Left colon (tissue), 2 donors: ENCODE measurements at regions not wholly inside any gene's neighbourhood (a gene's known extent, or its start where the extent isn't known, plus 50 kb on each side); places are given as distances from the start of the nearest gene placed in this dataset.
"Not testable (repeated sequence)": the region's sequence is repeated elsewhere in the genome, so short reads cannot be mapped to it uniquely, and the experiment has no call there.

ENCODE experiments used
- ATAC-seq: fragments of 200-7000 bp; cut with Tn5 transposase; one replicate; pipeline ENCODE4 v1.9.1; 2020; ENCODE audit warnings: mild to moderate bottlenecking, moderate library complexity
- DNase-seq, 2 donors: peaks; one replicate each; pipeline ENCODE4 v3.0.0-alpha.2; 2020
- intact Hi-C, 2 donors: fragments of 100-400 bp; cut with DNase I in 1 of 2; cut with micrococcal nuclease in 1 of 2; formaldehyde crosslinking; loops; one replicate each; pipeline versions ENCODE4 v1.11.2 to v1.14.0; 2022; cut with DNase I, micrococcal nuclease
- donor health status: DM: no; HTN: no; CAD: no.
- donor health status: DM: yes; HTN: yes; CAD: no.

GRCh38 chr9:85130764-85131163 is 461.2 kb downstream of the NTRK2 start:
- ATAC-seq (no peak), DNase-seq (no peak)
- intact Hi-C loops = no loop called here

- intact Hi-C loops = no loop called here
- DNase-seq (no peak), ATAC-seq (no peak)
Measured at GRCh38 chr9:85130260-85130659, 460.7 kb downstream of the NTRK2 start.

GRCh38 chr9:85129514-85129913 is 460.0 kb downstream of the NTRK2 start:
- ATAC-seq (no peak), DNase-seq (no peak)
- intact Hi-C loops = no loop called here

GRCh38 chr9:85118990-85119755 is 449.6 kb downstream of the NTRK2 start:
- intact Hi-C loops = no loop called here
- ATAC-seq = peak; percentile 35
- DNase-seq = no peak

GRCh38 chr9:85117831-85118230 is 448.3 kb downstream of the NTRK2 start:
- intact Hi-C loops = no loop called here
- ATAC-seq (peak; percentile 93), DNase-seq (peak; percentile 9 to 29)

- intact Hi-C loops = no loop called here
- DNase-seq = no peak
- no peak for ATAC-seq
Measured at GRCh38 chr9:85115473-85115872, 445.9 kb downstream of the NTRK2 start.

GRCh38 chr9:85114799-85115198 is 445.3 kb downstream of the NTRK2 start:
- ATAC-seq (no peak), DNase-seq (no peak)
- intact Hi-C loops = no loop called here

- ATAC-seq (peak; percentile 64), DNase-seq (no peak)
- intact Hi-C loops = no loop called here
Measured at GRCh38 chr9:85112933-85113418, 443.4 kb downstream of the NTRK2 start.

- DNase-seq = no peak
- intact Hi-C loops = no loop called here
- no peak for ATAC-seq
Measured at GRCh38 chr9:85112391-85112790, 442.9 kb downstream of the NTRK2 start.

- no peak for ATAC-seq
- intact Hi-C loops = no loop called here
- DNase-seq = no peak
Measured at GRCh38 chr9:85108746-85109145, 439.2 kb downstream of the NTRK2 start.

- intact Hi-C loops = no loop called here
- no peak for ATAC-seq
- DNase-seq = no peak
Measured at GRCh38 chr9:85108229-85108628, 438.7 kb downstream of the NTRK2 start.

- DNase-seq (no peak), ATAC-seq (no peak)
- intact Hi-C loops = no loop called here
Measured at GRCh38 chr9:85089188-85089969, 419.9 kb downstream of the NTRK2 start.

GRCh38 chr9:85081963-85082362 is 412.4 kb downstream of the NTRK2 start:
- intact Hi-C loops = no loop called here
- ATAC-seq (no peak), DNase-seq (no peak)

GRCh38 chr9:85079349-85079748 is 409.8 kb downstream of the NTRK2 start:
- intact Hi-C loops = no loop called here
- ATAC-seq = no peak
- no peak for DNase-seq

- no peak for DNase-seq
- no peak for ATAC-seq
- intact Hi-C loops = no loop called here
Measured at GRCh38 chr9:85077944-85078343, 408.4 kb downstream of the NTRK2 start.

- DNase-seq, intact Hi-C loops, ATAC-seq: not testable (repeated sequence)
Measured at GRCh38 chr9:85077146-85077545, 407.6 kb downstream of the NTRK2 start.
